Loucy (cell line): ENCODE measurements at regions not wholly inside any gene's neighbourhood (a gene's known extent, or its start where the extent isn't known, plus 50 kb on each side); places are given as distances from the start of the nearest gene placed in this dataset.

Experiments
- H2AFZ ChIP-seq: fragments of 200-600 bp; sonication (generic); 2 replicates; pipeline ENCODE4 v1.6.0; 2016; ENCODE audit warnings: antibody characterized with exemption, mild to moderate bottlenecking, low read length, moderate library complexity
- H3F3A ChIP-seq: fragments of 200-600 bp; 2 replicates; pipeline ENCODE4 v1.6.0; 2016; ENCODE audit warnings: antibody characterized with exemption, low read depth, mild to moderate bottlenecking
- H3K27me3 ChIP-seq: fragments of 200-600 bp; sonication (generic); 2 replicates; pipeline ENCODE4 v1.6.1; 2014; ENCODE audit warnings: low read length, mild to moderate bottlenecking; ENCODE audit not compliant: insufficient read depth, poor library complexity, severe bottlenecking
- H3K36me3 ChIP-seq: fragments of 200-600 bp; sonication (generic); 2 replicates; pipeline ENCODE4 v1.6.1; 2016; ENCODE audit warnings: low read length; ENCODE audit not compliant: insufficient read depth
- H3K4me1 ChIP-seq: fragments of 200-600 bp; sonication (generic); 2 replicates; pipeline ENCODE4 v1.5.1; 2014; ENCODE audit warnings: low read length, mild to moderate bottlenecking; ENCODE audit not compliant: insufficient read depth, poor library complexity, severe bottlenecking
- H3K4me2 ChIP-seq: fragments of 200-600 bp; sonication (generic); 2 replicates; pipeline ENCODE4 v1.6.0; 2014; ENCODE audit warnings: antibody characterized with exemption, low read length, low read depth, mild to moderate bottlenecking; ENCODE audit not compliant: poor library complexity, severe bottlenecking
- H3K4me3 ChIP-seq: fragments of 200-600 bp; sonication (generic); 2 replicates; pipeline ENCODE4 v1.5.1; 2014; ENCODE audit warnings: low read length, mild to moderate bottlenecking, mixed read lengths; ENCODE audit not compliant: poor library complexity, severe bottlenecking
- H3K79me2 ChIP-seq: fragments of 200-600 bp; sonication (generic); 2 replicates; pipeline ENCODE4 v1.6.1; 2014; ENCODE audit warnings: low read length; ENCODE audit not compliant: insufficient read depth
- H3K9ac ChIP-seq: fragments of 200-600 bp; sonication (generic); 2 replicates; pipeline ENCODE4 v1.6.0; 2014; ENCODE audit warnings: mild to moderate bottlenecking, low read depth, low read length, moderate library complexity; ENCODE audit not compliant: poor library complexity, severe bottlenecking
- H3K9me2 ChIP-seq: fragments of 200-600 bp; sonication (generic); replicated peaks from 2 replicates; pipeline ENCODE4 v1.6.1; 2016; ENCODE audit warnings: low read depth, low read length, mixed read lengths
- H3K9me3 ChIP-seq: fragments of 200-600 bp; sonication (generic); 2 replicates; pipeline ENCODE4 v1.6.1; 2014; ENCODE audit warnings: mild to moderate bottlenecking, antibody characterized with exemption, low read length, low read depth; ENCODE audit not compliant: insufficient read depth
- H4K20me1 ChIP-seq: fragments of 200-600 bp; sonication (generic); 2 replicates; pipeline ENCODE4 v1.6.0; 2014; ENCODE audit warnings: antibody characterized with exemption, low read length, mild to moderate bottlenecking; ENCODE audit not compliant: insufficient read depth, poor library complexity, severe bottlenecking
- CTCF ChIP-seq: fragments of 200-600 bp; sonication (generic); conservative IDR thresholded peaks from 2 replicates; pipeline ENCODE4 v1.5.1; 2014; ENCODE audit warnings: mild to moderate bottlenecking, antibody characterized with exemption, low read length
- EZH2phosphoT487 ChIP-seq: fragments of 200-600 bp; IDR thresholded peaks from 2 replicates; pipeline ENCODE4 v1.6.1; 2018; ENCODE audit warnings: antibody characterized with exemption, mild to moderate bottlenecking, moderate library complexity, borderline replicate concordance

- Histone ChIP-seq H3K27me3 (no peaks in the 10 kb centered on the region), H3K79me2 (no peaks in the 10 kb centered on the region), H2AFZ (no peak overlapping the region), H3K4me2 (no peak overlapping the region), H3K9me2 (no peaks in the 10 kb centered on the region), H3K9me3 (no peaks in the 10 kb centered on the region), H3K4me3 (no peak overlapping the region), H3F3A (no peaks in the 10 kb centered on the region), H4K20me1 (no peaks in the 10 kb centered on the region), H3K36me3 (no peaks in the 10 kb centered on the region), H3K4me1 (peaks cover 9% of the 10 kb centered on the region), H3K9ac (no peak overlapping the region)
- TF ChIP-seq EZH2phosphoT487 (no peak), CTCF (no peak)
Measured at GRCh38 chr14:85241022-85241855, 288.7 kb upstream of the FLRT2 start.

- H2AFZ ChIP-seq: no peak overlapping the region
- no peaks in the 10 kb centered on the region for H3K27me3 ChIP-seq
- no peak overlapping the region for H3K4me2 ChIP-seq
- no peaks in the 10 kb centered on the region for H4K20me1 ChIP-seq
- H3K9me2 ChIP-seq: no peaks in the 10 kb centered on the region
- H3F3A ChIP-seq: no peaks in the 10 kb centered on the region
- no peaks in the 10 kb centered on the region for H3K36me3 ChIP-seq
- no peaks in the 10 kb centered on the region for H3K79me2 ChIP-seq
- no peak for TF ChIP-seq EZH2phosphoT487
- no peak for TF ChIP-seq CTCF
- no peak overlapping the region for H3K9ac ChIP-seq
- no peaks in the 10 kb centered on the region for H3K4me1 ChIP-seq
- no peaks in the 10 kb centered on the region for H3K9me3 ChIP-seq
- no peak overlapping the region for H3K4me3 ChIP-seq
Measured at GRCh38 chr14:85242666-85243065, 287.3 kb upstream of the FLRT2 start.

DNA sequence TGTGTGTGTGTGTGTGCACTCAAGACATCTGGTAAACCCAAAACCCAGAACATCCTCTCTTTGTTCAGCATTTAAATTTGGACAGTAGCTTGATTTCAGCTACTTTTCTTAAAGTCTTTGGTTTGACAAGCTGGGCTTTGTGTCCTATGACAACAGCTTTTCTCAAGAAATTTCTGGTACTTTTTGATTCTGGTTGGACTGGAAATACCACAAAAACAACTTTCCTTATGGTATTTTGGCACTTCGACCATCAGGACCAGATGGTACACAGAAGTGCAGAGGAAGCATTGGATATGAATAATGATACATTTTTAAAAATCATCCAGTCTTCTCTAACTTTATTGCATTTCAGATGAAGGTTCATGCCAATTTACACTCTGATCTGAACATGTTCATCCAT, 286.6 kb upstream of the FLRT2 start:
- no peaks in the 10 kb centered on the region for H3K36me3 ChIP-seq
- H3F3A ChIP-seq: no peaks in the 10 kb centered on the region
- no peak overlapping the region for H3K4me3 ChIP-seq
- no peak overlapping the region for H3K4me2 ChIP-seq
- H3K27me3 ChIP-seq: no peaks in the 10 kb centered on the region
- TF ChIP-seq CTCF: no peak
- no peak for TF ChIP-seq EZH2phosphoT487
- no peaks in the 10 kb centered on the region for H3K9me3 ChIP-seq
- no peaks in the 10 kb centered on the region for H3K9me2 ChIP-seq
- H4K20me1 ChIP-seq: no peaks in the 10 kb centered on the region
- no peak overlapping the region for H3K9ac ChIP-seq
- no peaks in the 10 kb centered on the region for H3K79me2 ChIP-seq
- H2AFZ ChIP-seq: no peak overlapping the region
- H3K4me1 ChIP-seq: no peaks in the 10 kb centered on the region
